PC-9 (cell line): ENCODE measurements at regions not wholly inside any gene's neighbourhood (a gene's known extent, or its start where the extent isn't known, plus 50 kb on each side); places are given as distances from the start of the nearest gene placed in this dataset.

Experiments
- BruUV-seq: library from RNA; stranded (reverse); fragments of 400-500 nt; replicated peaks from 2 replicates; lab custom pipeline; 2021; lab: Mats Ljungman, UMichigan
- CTCF ChIA-PET: fragments of 300-600 bp; sonication (Branson Sonifier 250); formaldehyde crosslinking; loops from one replicate; lab custom pipeline; 2022; ENCODE audit warnings: antibody characterized with exemption; lab: Charles Lee
- POLR2A ChIA-PET: fragments of 300-600 bp; sonication (Branson Sonifier 250); formaldehyde crosslinking; loops from one replicate; lab custom pipeline; 2022; ENCODE audit warnings: antibody characterized with exemption; ENCODE audit not compliant: unreplicated experiment; lab: Charles Lee
- DNase-seq, 2 experiments: peaks; one replicate each; pipeline versions ENCODE4 v3.0.0 to v3.0.0-alpha.2; 2015 to 2022; ENCODE audit warnings: mixed read lengths in 1 of 2
- H2AFZ ChIP-seq: fragments of 200-600 bp; sonication (generic); 2 replicates; pipeline ENCODE4 v1.8.1; 2017; ENCODE audit warnings: antibody characterized with exemption
- H3F3A ChIP-seq: fragments of 200-600 bp; sonication (generic); 2 replicates; pipeline ENCODE4 v1.8.1; 2017; ENCODE audit warnings: antibody characterized with exemption, mild to moderate bottlenecking, low read depth; ENCODE audit not compliant: insufficient read depth
- H3K27ac ChIP-seq: fragments of 200-600 bp; sonication (generic); 2 replicates; pipeline ENCODE4 v1.6.1; 2016; ENCODE audit warnings: mixed run types
- H3K27me3 ChIP-seq: fragments of 200-600 bp; sonication (generic); 2 replicates; pipeline ENCODE4 v1.6.1; 2016; ENCODE audit warnings: low read depth, mixed run types; ENCODE audit not compliant: insufficient read depth
- H3K36me3 ChIP-seq: fragments of 200-600 bp; sonication (generic); 2 replicates; pipeline ENCODE4 v1.6.1; 2016; ENCODE audit warnings: low read depth, mixed run types
- H3K4me1 ChIP-seq: fragments of 200-600 bp; sonication (generic); replicated peaks from 2 replicates; pipeline ENCODE4 v1.6.1; 2016; ENCODE audit warnings: mixed run types; ENCODE audit not compliant: insufficient read depth
- H3K4me2 ChIP-seq: fragments of 200-600 bp; sonication (generic); 2 replicates; pipeline ENCODE4 v1.6.1; 2017; ENCODE audit warnings: mixed run types
- H3K4me3 ChIP-seq: fragments of 200-600 bp; sonication (generic); 2 replicates; pipeline ENCODE4 v1.6.1; 2016; ENCODE audit warnings: mixed run types
- H3K79me2 ChIP-seq: fragments of 200-600 bp; sonication (generic); 2 replicates; pipeline ENCODE4 v1.6.1; 2017; ENCODE audit warnings: low read depth, mixed run types
- H3K9me2 ChIP-seq: fragments of 200-600 bp; sonication (generic); 2 replicates; pipeline ENCODE4 v1.8.1; 2017; ENCODE audit warnings: mild to moderate bottlenecking; ENCODE audit not compliant: insufficient read depth
- H3K9me3 ChIP-seq: fragments of 200-600 bp; sonication (generic); 2 replicates; pipeline ENCODE4 v1.8.1; 2016; ENCODE audit warnings: low read depth; ENCODE audit not compliant: insufficient read depth
- H4K20me1 ChIP-seq: fragments of 200-600 bp; sonication (generic); 2 replicates; pipeline ENCODE4 v1.8.1; 2017; ENCODE audit not compliant: insufficient read depth
- CTCF ChIP-seq: fragments of 200-600 bp; sonication (generic); conservative IDR thresholded peaks from 2 replicates; pipeline ENCODE4 v1.6.1; 2017; ENCODE audit warnings: mixed run types, antibody characterized with exemption, mild to moderate bottlenecking, moderate library complexity
- EZH2 ChIP-seq: fragments of 200-600 bp; sonication (generic); IDR thresholded peaks from 2 replicates; pipeline ENCODE4 v1.8.0; 2017; ENCODE audit warnings: antibody characterized with exemption, low read depth
- intact Hi-C: fragments of 100-400 bp; cut with micrococcal nuclease; formaldehyde crosslinking; loops from one replicate; pipeline ENCODE4 v1.10.0; 2022; ENCODE audit not compliant: unreplicated experiment

- H3K4me3 ChIP-seq = no peak overlapping the region
- ChIA-PET POLR2A (no interaction called here), CTCF (no interaction called here)
- peaks cover 78% of the 10 kb centered on the region for H3K27me3 ChIP-seq
- TF ChIP-seq EZH2 (no peak; the same call in 1 of the 2 replicates), CTCF (no peak)
- no peak overlapping the region for H3K4me2 ChIP-seq
- H2AFZ ChIP-seq = no peak overlapping the region
- H3K9me3 ChIP-seq = peaks cover 6% of the 10 kb centered on the region; the same call in 1 of the 2 replicates
- H3K36me3 ChIP-seq = no peaks in the 10 kb centered on the region
- no peaks in the 10 kb centered on the region for H3K4me1 ChIP-seq
- DNase-seq = no peak
- H3K27ac ChIP-seq = no peak overlapping the region
- H3K79me2 ChIP-seq = no peaks in the 10 kb centered on the region
- peaks cover 9% of the 10 kb centered on the region; the same call in 1 of the 2 replicates for H3F3A ChIP-seq
- intact Hi-C loops = no loop called here
- BruUV-seq = no TSS peak
- peaks cover 3% of the 10 kb centered on the region; the same call in 1 of the 2 replicates for H4K20me1 ChIP-seq
- H3K9me2 ChIP-seq = no peaks in the 10 kb centered on the region
Measured at GRCh38 chr22:49608228-49608627, 219.4 kb downstream of the BRD1 start.

- H3K4me2 ChIP-seq = no peak overlapping the region
- H2AFZ ChIP-seq = no peak overlapping the region
- POLR2A ChIA-PET = no interaction called here
- intact Hi-C loops = no loop called here
- H3F3A ChIP-seq = peaks cover 9% of the 10 kb centered on the region; the same call in 1 of the 2 replicates
- no peak for TF ChIP-seq CTCF
- TF ChIP-seq EZH2 = no peak
- no peak for DNase-seq
- H3K36me3 ChIP-seq = no peaks in the 10 kb centered on the region
- H3K79me2 ChIP-seq = no peaks in the 10 kb centered on the region
- H3K4me1 ChIP-seq = no peaks in the 10 kb centered on the region
- no peaks in the 10 kb centered on the region for H3K9me2 ChIP-seq
- no peak overlapping the region for H3K4me3 ChIP-seq
- peaks cover 6% of the 10 kb centered on the region; the same call in 1 of the 2 replicates for H3K9me3 ChIP-seq
- peaks cover 78% of the 10 kb centered on the region for H3K27me3 ChIP-seq
- H4K20me1 ChIP-seq = peaks cover 3% of the 10 kb centered on the region; the same call in 1 of the 2 replicates
- CTCF ChIA-PET = no interaction called here
- no peak overlapping the region for H3K27ac ChIP-seq
- BruUV-seq = no TSS peak
Measured at GRCh38 chr22:49607821-49608220, 219.9 kb downstream of the BRD1 start.

- DNase-seq = no peak
- BruUV-seq = no TSS peak
- H3K79me2 ChIP-seq = no peaks in the 10 kb centered on the region
- no peak overlapping the region for H2AFZ ChIP-seq
- TF ChIP-seq CTCF = no peak
- TF ChIP-seq EZH2 = no peak
- POLR2A ChIA-PET = no interaction called here
- peaks cover 86% of the 10 kb centered on the region for H3K27me3 ChIP-seq
- H3K4me2 ChIP-seq = no peak overlapping the region
- H4K20me1 ChIP-seq = peaks cover 3% of the 10 kb centered on the region; the same call in 1 of the 2 replicates
- H3K9me2 ChIP-seq = no peaks in the 10 kb centered on the region
- CTCF ChIA-PET = no interaction called here
- no peak overlapping the region for H3K27ac ChIP-seq
- peaks cover 6% of the 10 kb centered on the region; the same call in 1 of the 2 replicates for H3K9me3 ChIP-seq
- intact Hi-C loops = no loop called here
- no peaks in the 10 kb centered on the region for H3K4me1 ChIP-seq
- peaks cover 9% of the 10 kb centered on the region; the same call in 1 of the 2 replicates for H3F3A ChIP-seq
- no peaks in the 10 kb centered on the region for H3K36me3 ChIP-seq
- H3K4me3 ChIP-seq = no peak overlapping the region
Measured at GRCh38 chr22:49606562-49607290, 220.9 kb downstream of the BRD1 start.
